NCI-H82 (cell line): ENCODE measurements at regions not wholly inside any gene's neighbourhood (a gene's known extent, or its start where the extent isn't known, plus 50 kb on each side); places are given as distances from the start of the nearest gene placed in this dataset.

Experiments
- DNase-seq: peaks from one replicate; lab custom pipeline; 2025; lab: John Stamatoyannopoulos, UW

GRCh38 chr13:100855151-100855550, 180.6 kb upstream of the TMTC4 start:
- DNase-seq = no peak

- DNase-seq = no peak
Measured at GRCh38 chr13:100854006-100854405, 179.4 kb upstream of the TMTC4 start.

GRCh38 chr13:100853434-100853833, 178.8 kb upstream of the TMTC4 start:
- no peak for DNase-seq

GRCh38 chr13:100852146-100852545, 177.6 kb upstream of the TMTC4 start:
- DNase-seq = no peak

GRCh38 chr13:100848304-100848703, 173.7 kb upstream of the TMTC4 start:
- DNase-seq = no peak

- no peak for DNase-seq
Measured at GRCh38 chr13:100845128-100845757, 170.6 kb upstream of the TMTC4 start.

- no peak for DNase-seq
Measured at GRCh38 chr13:100842136-100842535, 167.5 kb upstream of the TMTC4 start.

GRCh38 chr13:100838387-100838786, 163.8 kb upstream of the TMTC4 start:
- no peak for DNase-seq

GRCh38 chr13:100837631-100838030, 163.0 kb upstream of the TMTC4 start:
- no peak for DNase-seq

GRCh38 chr13:100836711-100837110, 162.1 kb upstream of the TMTC4 start:
- DNase-seq = no peak

GRCh38 chr13:100835695-100836094, 161.1 kb upstream of the TMTC4 start:
- no peak for DNase-seq

- no peak for DNase-seq
Measured at GRCh38 chr13:100833427-100833826, 158.8 kb upstream of the TMTC4 start.

- peak; percentile 70 for DNase-seq
Measured at GRCh38 chr13:100828226-100828625, 153.6 kb upstream of the TMTC4 start.

- DNase-seq = no peak
Measured at GRCh38 chr13:100827489-100828176, 153.0 kb upstream of the TMTC4 start.

- no peak for DNase-seq
Measured at GRCh38 chr13:100826441-100826840, 151.8 kb upstream of the TMTC4 start.

GRCh38 chr13:100825557-100825956, 151.0 kb upstream of the TMTC4 start:
- no peak for DNase-seq

- no peak for DNase-seq
Measured at GRCh38 chr13:100824366-100824765, 149.8 kb upstream of the TMTC4 start.

GRCh38 chr13:100823448-100823847, 148.9 kb upstream of the TMTC4 start:
- DNase-seq = no peak

- DNase-seq = no peak
Measured at GRCh38 chr13:100822871-100823443, 148.4 kb upstream of the TMTC4 start.

GRCh38 chr13:100818711-100819110, 144.1 kb upstream of the TMTC4 start:
- DNase-seq = no peak

GRCh38 chr13:100817928-100818327, 143.3 kb upstream of the TMTC4 start:
- DNase-seq = no peak

- no peak for DNase-seq
Measured at GRCh38 chr13:100815476-100816046, 141.0 kb upstream of the TMTC4 start.

- DNase-seq = no peak
Measured at GRCh38 chr13:100812982-100813584, 138.5 kb upstream of the TMTC4 start.
